DLD1 (cell line): ENCODE measurements at regions not wholly inside any gene's neighbourhood (a gene's known extent, or its start where the extent isn't known, plus 50 kb on each side); places are given as distances from the start of the nearest gene placed in this dataset.

Source experiments
- in situ Hi-C: cut with HindIII; loops from 2 replicates; pipeline ENCODE4 v1.10.0; 2017; ENCODE audit warnings: low sequenced_read_pairs

DNA sequence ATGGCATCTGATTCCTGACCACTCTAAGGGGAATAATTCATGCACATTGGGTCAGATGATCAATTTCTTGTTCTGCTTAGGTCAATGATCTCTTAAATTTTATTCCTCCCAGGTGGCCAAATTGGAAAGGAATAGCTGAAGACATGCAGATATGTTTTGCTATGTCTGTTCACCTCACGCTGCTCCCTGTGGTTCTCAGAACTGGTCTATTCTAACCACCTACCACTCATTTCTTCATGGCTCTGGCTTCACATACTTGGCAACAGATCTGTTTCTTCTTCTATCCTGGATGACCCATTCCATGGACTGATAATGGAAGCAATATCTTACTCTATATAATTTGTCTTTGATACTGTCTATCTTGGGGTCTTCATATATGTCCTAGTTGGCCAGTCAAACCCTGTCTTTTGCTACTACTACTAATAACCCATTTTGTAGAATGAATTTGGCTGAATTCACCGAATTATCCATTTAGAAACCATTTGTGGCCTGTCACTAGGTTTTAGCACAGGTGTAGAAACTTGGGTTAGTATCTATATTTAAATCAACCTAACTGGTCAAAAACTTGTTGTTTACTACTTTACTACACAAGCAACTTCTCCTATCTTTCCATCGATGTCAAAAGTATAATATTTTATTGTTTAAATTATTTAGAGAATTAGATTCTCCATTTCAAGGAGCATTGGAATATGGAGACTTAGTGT, 650.9 kb downstream of the TLE4 start:
- in situ Hi-C loops: no loop called here

DNA sequence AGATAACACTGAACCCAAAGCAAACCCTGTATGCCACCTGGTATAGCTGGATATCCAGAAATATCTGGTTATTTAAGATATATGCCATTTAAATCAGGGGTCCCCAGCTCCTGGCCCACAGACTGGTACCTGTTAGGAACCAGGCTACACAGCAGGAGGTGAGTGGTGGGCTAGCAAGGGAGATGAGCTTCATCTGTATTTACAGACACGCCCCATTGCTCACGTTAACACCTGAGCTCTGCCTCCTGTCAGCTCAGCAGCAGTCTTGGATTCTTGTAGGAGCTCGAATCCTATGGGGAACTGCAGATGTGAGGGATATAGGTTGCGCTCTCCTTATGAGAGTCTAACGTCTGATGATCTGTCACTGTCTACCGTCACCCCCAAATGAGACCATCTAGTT, 646.6 kb downstream of the TLE4 start:
- in situ Hi-C loops: no loop called here

DNA sequence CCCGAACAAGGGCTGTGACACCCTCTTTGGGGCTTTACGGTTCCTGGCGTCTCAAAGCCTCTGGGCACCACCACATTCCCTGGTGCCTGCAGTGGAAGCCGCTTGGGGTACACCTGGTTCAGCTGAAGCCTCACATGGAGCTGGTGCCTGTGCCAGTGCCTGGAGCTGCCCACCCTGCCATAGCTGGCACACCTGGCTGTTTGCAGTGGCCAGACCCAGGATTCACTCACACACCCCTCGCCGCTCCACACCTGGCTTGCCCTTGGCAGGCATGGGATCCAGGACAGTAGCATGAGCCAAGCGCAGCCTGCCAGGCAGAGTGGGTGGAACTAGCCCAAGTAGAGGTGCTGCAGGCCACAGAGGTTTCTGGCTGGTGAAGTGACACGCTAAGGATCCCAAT, 641.8 kb downstream of the TLE4 start:
- in situ Hi-C loops: no loop called here

DNA sequence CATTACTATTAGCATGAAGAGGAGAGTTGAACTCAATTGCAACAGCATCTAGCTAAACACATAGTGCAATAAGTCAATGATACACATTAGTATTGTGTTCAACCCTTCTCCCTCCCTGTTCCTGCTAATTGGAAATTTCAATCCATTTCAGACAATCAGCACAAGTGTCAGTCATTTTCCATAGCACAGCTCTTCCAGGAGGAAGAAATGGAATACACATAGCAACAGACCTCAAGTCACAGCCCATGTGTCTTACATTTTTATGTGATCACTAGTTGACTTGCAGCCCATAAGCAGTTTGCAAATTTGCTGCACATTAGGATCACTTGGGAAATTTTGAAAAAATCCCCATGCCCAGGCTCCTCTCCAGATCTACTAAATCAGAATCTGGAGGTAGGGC, 636.9 kb downstream of the TLE4 start:
- in situ Hi-C loops: no loop called here

DNA sequence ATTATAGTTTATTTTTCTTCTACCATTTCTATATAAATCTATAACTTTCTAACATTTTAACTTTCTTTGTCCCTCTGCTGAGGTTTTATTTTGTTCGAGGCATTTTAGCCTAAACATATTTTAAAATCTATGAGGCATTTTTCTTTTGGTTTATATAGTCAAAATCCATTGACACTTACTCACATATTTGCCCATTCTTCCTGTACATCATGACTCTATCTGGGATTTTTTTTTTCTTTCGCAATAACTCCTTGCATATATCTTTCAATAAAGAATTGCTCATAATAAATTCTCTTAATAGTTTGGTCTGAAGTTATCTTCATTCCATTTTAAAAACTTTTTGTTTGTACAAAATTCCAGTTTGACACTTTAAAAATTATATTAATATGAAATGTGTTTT, 632.3 kb downstream of the TLE4 start:
- in situ Hi-C loops: no loop called here

DNA sequence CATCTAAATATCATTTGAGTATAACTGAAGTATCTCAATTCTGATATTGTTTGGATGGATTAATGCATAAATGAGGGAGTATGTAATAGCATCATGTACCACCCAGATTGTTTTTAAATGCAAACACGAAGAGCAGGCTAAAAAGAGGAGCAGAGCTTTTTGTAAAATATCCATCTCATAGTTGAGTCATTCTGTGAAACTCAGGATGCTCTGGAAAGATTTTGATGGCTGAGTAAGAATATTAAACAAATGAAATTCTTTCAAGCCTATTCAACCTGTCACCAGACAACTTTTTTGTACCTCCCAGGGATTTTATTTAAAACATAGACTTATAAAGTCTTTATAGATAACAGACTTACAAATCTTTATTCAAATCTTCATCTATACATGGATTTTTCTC, 625.9 kb downstream of the TLE4 start:
- in situ Hi-C loops: no loop called here

DNA sequence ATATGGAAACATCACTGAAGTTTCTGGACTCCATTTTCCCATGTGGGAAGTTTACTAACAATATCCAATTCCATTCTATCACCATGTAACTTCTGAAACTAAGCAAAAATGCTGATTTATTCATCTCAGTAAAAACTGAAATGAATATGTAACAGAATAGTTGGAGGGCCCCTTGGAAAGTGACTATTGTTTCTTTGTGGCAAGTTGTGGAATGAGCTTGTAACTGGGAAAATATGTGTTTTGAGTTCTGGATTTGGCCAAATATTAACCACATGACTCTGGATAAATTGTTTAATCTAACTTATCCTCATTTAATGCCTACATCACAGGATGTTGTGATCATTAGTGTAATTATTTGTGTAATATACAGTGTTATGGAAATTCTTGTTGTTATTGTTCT, 619.3 kb downstream of the TLE4 start:
- in situ Hi-C loops: no loop called here

DNA sequence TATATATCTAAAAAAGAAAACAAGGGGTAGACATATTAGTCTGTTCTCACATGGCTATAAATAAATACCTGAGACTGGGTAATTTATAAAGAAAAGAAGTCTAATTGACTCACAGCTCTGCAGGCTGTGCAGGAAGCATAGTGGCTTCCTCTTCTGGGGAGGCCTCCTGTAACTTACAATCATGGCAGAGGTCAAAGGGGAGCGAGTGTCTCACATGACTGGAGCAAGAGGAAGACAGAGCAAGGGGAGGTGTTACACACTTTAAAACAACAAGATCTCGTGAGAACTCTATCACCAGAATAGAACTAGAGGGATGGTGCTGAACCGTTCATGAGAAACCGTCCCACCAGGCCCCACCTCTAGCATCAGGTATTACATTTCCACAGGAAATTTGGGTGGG, 616.8 kb downstream of the TLE4 start:
- in situ Hi-C loops: no loop called here

DNA sequence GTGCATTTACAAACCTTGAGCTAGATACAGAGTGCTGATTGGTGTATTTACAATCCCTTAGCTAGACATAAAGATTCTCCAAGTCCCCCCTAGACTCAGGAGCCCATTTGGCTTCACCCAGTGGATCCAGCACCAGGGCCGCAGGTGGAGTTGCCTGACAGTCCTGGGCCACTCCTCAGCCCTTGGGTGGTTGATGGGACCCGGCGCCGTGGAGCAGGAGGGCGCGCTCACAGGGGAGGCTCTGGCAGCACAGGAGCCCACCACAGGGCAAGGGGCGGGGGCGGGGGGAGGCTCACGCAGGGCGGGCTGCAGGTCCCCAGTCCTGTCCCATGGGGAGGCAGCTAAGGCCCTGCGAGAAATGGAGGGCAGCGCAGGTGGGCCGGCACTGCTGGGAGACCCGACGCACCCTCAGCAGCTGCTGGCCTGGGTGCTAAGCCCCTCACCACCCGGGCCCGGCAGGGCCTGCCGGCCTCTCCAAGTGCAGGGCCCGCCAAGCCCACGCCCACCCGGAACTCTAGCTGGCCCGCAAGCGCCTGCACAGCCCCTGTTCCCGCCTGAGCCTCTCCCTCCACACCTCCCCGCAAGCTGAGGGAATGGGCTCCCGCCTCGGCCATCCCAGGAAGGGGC, 613.5 kb downstream of the TLE4 start:
- in situ Hi-C loops: no loop called here

DNA sequence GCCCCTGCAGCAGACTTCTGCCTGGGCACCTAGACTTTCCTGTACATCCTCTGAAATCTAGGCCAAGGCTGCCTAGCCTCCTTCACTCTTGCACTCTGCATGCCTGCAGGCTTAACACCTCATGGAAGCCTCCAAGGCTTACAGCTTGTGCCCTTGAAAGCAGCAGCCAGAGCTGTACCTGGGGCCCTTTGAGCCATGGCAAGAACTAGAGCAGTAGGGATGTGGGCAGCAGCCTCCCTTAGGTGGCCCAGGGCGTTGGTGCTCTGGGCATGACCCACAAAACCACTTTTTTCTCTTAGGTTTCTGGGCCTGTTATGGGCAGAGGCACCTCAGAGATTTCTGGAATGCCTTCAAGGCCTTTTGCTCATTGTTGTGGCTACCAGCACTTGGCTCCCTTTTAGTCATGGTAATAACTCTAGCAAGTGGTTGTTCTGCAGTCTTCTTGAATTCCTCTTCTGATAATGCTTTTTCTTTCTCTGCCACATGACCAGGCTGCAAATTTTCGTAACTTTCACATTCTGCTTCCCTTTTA, 606.2 kb downstream of the TLE4 start:
- in situ Hi-C loops: no loop called here

DNA sequence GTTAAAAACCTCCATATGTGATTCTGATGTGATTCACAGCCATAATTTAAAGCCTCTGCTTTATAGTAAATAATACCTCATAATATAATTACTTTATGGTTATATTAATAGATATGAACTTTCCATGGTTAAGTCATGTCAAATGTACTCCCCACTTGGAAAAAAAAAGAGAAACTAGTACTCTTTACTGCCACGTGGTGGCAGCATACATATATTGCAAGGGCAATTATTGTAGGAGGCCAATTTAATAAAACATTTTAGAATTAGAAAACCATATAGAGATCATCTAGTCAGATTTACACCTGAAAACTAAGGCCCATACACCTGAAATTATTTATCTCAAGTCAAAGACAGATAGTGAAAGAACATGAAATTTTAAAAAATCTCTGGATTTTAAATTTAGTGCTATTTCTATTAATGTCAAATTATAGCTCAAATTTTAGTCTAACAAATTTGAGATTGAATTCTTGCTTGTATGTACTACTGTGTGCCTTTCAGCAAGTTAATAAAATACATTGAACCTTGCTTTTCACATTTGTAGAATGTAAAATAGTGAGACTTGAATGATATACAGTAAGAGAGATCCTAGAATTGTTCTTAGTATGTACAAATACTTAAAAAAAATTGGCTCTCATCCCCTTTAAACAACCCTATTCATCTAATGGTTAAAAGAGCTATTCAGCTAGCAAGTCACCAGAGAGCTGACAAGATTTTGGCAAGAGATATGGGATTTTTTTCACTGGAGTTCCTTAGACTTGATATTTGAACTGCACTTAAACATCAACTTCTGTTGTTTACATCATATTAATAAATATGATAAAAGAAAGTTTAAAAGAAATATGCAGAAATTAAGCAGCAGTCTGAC, 603.8 kb downstream of the TLE4 start:
- in situ Hi-C loops: no loop called here

DNA sequence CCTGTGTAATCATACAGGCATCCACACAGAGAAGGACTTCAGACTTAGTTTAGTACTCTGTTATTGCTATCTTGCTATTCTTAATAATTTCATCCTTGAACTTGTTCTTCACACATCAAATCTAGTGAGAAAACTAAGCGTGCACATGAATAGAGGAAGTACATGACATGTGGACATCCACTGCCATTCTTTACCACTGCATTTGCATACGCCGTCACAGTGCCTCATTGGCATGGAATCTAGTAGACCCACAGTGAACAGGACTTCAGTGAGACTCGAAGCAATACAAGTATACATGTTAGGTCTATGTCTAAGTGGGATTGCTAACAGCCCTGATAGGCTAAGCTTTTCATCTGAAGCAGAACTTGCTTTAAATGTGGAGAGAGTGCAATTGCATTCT, 592.1 kb downstream of the TLE4 start:
- in situ Hi-C loops: no loop called here

DNA sequence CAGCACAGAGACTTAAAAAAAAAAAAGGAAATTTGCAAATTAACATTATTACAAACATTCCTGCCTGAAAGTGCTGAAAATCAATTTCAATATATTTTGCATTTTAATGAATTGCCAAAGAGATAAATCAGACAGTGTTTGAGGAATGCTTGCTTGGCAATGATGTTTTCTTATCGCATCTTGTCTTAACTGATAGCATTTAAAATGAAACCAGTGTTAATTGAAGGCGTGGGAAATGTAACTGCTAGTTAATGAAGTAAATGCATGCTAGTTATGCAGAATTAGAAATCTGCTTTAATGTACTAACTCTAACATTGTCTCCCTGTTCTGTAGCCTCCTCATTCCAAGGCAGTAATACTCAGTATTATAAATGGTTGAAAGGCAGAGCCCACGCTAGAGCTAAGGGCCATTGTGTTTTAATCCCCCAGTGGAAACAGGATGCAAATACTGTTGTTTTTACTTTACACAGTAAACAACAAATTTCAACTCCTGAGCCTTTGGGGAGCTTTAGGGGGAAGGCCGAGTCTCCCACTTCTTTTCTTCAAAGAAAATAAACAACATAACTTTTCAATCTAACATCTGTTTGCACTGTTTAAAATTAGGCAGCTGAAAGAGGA, 586.9 kb downstream of the TLE4 start:
- in situ Hi-C loops: no loop called here

DNA sequence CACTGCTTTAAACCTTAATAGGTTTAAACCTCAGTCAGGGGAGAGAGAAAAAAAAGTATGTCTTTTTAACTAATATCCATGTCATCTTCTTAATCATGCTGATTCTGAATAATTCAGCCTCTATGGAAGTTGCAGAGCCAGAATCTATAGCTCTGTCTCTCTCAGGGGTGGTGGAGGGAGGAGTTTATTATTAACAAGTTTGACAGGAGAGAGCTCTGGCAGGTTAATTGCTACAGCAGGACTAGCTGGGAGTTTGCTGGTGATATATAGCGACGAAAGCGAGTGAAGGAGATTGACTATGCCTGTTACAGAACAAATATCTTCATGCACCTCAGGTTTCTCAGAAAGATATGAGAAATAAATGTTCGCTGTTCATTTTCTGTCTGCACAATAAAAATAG, 586.4 kb downstream of the TLE4 start:
- in situ Hi-C loops: no loop called here

DNA sequence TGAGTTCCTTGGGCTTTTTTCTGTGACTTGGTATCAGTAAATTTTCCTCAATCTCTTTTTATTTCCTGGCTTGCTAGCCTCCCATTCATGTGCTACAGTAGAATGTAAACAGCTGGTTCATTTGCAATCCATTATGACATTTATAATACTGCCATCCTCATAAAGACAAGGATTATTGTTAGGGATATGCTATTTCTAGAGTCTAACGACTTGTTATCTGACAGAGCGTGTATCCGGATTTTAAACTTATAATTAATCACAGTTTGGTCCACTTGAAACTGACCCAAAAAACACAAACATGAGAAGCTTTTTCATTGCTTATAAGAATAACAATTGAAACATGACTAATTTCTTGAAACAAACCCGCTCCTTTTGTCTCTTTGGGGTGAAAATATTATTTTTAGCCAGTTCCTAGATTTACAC, 585.8 kb downstream of the TLE4 start:
- in situ Hi-C loops: no loop called here

DNA sequence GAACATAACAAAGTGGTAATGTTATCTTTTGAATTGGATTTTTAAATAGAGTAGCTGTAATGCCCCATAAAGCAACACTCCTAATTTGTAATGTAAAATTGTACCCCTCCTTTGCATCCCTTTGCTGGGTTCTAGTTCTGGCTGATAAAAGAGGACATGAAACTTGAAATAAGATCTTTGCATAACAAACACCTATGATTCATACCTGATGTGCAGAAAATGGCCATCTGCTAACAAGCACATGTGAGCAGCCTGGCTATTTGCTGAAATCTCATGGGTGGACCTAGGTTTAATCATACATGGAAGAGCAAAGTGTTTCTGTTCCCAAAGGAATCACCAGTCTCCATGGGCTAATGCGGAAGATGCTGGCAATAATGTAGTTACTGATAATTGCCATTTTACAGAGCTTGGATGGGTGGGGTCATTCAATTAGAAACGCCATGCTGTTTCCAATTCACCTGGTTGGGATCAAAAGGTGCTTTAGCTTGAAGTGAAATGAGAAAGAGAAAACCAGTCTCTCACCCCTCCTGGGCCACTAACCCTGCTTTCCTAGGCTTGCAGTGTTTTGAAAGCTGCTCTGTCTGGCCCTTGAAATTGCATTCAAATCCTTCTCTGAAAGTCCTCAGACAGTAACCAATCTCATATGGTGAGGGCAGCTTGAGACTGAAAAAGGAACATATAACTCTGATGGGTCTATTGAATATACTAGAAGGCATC, 585.1 kb downstream of the TLE4 start:
- in situ Hi-C loops: no loop called here

DNA sequence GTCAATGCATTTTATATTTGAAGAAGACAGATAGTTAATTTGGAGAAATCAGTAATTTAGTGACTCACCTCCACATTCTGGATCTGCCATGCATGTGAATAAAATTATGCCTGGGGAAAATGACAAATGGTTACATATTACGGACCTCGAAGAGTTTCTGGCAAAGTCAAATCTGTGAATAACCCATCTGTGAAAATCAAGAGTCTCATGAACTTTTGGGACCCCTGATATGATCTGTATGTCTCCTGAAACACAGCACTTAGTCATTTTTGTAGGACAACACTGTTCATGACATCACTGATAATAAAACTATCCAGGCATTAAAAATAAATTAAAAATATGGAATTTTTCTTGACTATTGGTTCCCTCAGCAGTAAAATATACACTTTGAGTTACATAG, 584.5 kb downstream of the TLE4 start:
- in situ Hi-C loops: no loop called here

DNA sequence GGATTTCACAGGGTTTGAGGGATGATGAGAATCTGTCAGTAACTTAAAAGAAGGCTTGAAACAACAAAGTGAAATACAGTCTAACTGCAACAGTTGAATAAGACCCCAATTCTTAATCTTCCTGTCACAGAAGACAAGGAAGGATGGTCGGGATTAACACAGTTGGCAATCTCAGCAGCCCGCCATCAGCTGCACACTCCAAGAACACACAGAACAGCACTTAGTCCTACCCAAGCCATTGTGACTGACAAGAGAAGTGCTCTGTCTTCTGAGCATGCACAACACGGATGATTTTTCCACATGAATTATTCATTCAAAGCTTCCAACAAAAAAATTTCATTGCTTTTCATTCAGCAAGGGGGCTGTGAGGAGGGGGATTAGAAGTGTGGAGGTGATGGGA, 576.1 kb downstream of the TLE4 start:
- in situ Hi-C loops: no loop called here

DNA sequence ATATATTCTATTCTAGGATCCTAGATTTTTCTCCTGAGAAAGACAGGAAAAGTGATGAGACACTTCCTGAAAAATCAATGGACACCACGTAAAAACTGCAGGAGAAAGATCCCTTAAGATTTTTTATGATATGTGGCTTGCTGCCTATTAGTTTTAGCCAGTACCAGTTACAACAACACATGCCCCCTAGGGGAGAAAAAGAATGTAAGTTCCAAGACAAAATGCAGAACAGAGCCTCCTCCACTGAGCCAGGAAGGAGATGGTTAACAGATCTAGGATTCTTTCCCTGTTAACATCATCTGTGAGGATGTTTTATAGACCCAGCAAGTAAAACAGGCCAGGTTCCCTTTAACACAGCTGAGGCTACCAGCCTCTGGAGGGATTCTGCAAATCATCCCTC, 574.7 kb downstream of the TLE4 start:
- in situ Hi-C loops: no loop called here

DNA sequence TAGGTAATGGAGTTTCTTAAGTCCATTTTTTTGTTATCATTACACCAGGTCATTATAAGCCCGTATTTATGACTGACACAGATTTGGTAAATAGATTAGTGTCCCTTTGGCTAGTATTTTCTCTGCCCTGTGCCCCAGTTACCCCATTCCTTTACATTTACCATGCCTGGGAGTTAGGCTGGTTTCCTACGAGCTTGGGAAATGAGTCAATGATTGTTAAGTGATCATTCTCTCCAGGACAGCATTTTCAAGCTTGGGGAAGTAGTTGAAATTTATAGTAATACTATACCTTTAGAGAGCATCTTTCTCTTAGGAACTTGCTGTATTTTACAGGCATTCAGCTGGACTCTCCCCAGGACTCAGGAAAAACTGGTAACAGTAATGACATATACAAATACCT, 573.1 kb downstream of the TLE4 start:
- in situ Hi-C loops: no loop called here

DNA sequence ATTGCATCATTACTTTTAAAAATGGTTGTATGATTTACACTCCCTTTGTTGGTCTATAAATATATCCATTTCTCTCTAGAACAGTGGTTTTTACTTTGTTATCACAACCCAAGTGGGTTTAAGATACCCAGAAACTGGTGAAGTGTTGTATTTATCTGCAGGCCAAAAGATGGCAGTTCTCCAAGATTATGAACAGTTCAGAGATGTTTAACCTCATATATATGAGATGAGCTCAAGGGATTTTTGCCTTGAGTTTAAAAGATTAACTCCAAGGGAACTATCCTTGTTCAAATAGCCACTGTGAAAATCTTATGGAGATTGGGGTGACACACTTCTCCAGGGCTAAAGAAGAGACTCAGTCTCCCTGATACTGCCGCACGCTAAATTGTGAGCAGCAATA, 572.6 kb downstream of the TLE4 start:
- in situ Hi-C loops: no loop called here
